ENCODE measurements at regions not wholly inside any gene's neighbourhood (a gene's known extent, or its start where the extent isn't known, plus 50 kb on each side); places are given as distances from the start of the nearest gene placed in this dataset.
"Not testable (repeated sequence)": the region's sequence is repeated elsewhere in the genome, so short reads cannot be mapped to it uniquely, and the experiment has no call there.

GRCh38 chrX:87236830-87237440 is 280.7 kb upstream of the KLHL4 start:
- DNase-seq: no peak

GRCh38 chrX:87265518-87265917 is 252.1 kb upstream of the KLHL4 start:
- DNase-seq: no peak

- no peak for DNase-seq
These were observed 245.1 kb upstream of the KLHL4 start for GRCh38 chrX:87272491-87272890.

GRCh38 chrX:87299563-87300160 is 217.9 kb upstream of the KLHL4 start:
- peak; percentile 16 for DNase-seq

GRCh38 chrX:87310780-87311179 is 206.8 kb upstream of the KLHL4 start:
- no peak for DNase-seq

GRCh38 chrX:87327267-87327666 is 190.3 kb upstream of the KLHL4 start:
- no peak for DNase-seq

- DNase-seq: no peak
These were observed 180.3 kb upstream of the KLHL4 start for GRCh38 chrX:87337267-87337666.

GRCh38 chrX:87338510-87338909 is 179.1 kb upstream of the KLHL4 start:
- DNase-seq: no peak

- DNase-seq: no peak
These were observed 146.7 kb upstream of the KLHL4 start for GRCh38 chrX:87370865-87371264.

GRCh38 chrX:87374324-87374723 is 143.3 kb upstream of the KLHL4 start:
- no peak for DNase-seq

GRCh38 chrX:87376896-87377295 is 140.7 kb upstream of the KLHL4 start:
- no peak for DNase-seq

GRCh38 chrX:87388381-87388780 is 129.2 kb upstream of the KLHL4 start:
- DNase-seq: no peak

- DNase-seq: no peak
These were observed 125.9 kb upstream of the KLHL4 start for GRCh38 chrX:87391742-87392141.

GRCh38 chrX:87392369-87392768 is 125.2 kb upstream of the KLHL4 start:
- DNase-seq: no peak

- no peak for DNase-seq
These were observed 120.3 kb upstream of the KLHL4 start for GRCh38 chrX:87397103-87397886.

GRCh38 chrX:87402256-87402655 is 115.3 kb upstream of the KLHL4 start:
- DNase-seq: no peak

GRCh38 chrX:87403551-87403950 is 114.1 kb upstream of the KLHL4 start:
- DNase-seq: no peak

GRCh38 chrX:87409113-87409841 is 108.3 kb upstream of the KLHL4 start:
- no peak for DNase-seq

GRCh38 chrX:87425618-87426017 is 92.0 kb upstream of the KLHL4 start:
- no peak for DNase-seq

GRCh38 chrX:87434618-87435017 is 83.0 kb upstream of the KLHL4 start:
- no peak for DNase-seq

- DNase-seq: not testable (repeated sequence)
These were observed 69.0 kb upstream of the KLHL4 start for GRCh38 chrX:87448613-87449012.

GRCh38 chrX:87465757-87466156 is 51.8 kb upstream of the KLHL4 start:
- DNase-seq: not testable (repeated sequence)

Data from COR-L47 (cell line).